ENCODE measurements at regions not wholly inside any gene's neighbourhood (a gene's known extent, or its start where the extent isn't known, plus 50 kb on each side); places are given as distances from the start of the nearest gene placed in this dataset.

DNA sequence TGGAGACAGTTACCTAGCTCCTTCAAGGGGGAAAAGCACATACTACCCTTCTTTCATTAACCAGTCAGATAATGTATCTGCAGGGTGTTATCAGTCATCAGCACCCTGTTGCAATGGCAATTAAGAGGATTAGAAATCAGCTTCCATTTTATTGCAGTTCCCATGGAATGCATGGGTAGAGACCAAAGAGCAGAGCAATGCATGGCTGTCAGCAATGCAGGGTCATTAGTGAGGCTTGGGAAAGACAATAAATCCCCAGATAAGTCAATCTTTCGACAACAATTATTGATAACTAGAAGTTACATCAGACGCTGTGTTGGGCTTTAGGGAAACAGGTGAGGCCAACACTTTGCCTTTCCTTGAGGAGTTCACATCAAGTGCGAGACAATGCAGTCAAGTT lies 150.9 kb downstream of the MAFB start:
- TF ChIP-seq, protein P1, sequence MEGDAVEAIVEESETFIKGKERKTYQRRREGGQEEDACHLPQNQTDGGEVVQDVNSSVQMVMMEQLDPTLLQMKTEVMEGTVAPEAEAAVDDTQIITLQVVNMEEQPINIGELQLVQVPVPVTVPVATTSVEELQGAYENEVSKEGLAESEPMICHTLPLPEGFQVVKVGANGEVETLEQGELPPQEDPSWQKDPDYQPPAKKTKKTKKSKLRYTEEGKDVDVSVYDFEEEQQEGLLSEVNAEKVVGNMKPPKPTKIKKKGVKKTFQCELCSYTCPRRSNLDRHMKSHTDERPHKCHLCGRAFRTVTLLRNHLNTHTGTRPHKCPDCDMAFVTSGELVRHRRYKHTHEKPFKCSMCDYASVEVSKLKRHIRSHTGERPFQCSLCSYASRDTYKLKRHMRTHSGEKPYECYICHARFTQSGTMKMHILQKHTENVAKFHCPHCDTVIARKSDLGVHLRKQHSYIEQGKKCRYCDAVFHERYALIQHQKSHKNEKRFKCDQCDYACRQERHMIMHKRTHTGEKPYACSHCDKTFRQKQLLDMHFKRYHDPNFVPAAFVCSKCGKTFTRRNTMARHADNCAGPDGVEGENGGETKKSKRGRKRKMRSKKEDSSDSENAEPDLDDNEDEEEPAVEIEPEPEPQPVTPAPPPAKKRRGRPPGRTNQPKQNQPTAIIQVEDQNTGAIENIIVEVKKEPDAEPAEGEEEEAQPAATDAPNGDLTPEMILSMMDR (IDR thresholded peaks at IDR 0.05; ENCODE audit: control extremely low read depth in 1 of 3, insufficient read depth in 1 of 3, low read depth in 1 of 3, low read length in 3 of 3), result no peak
- no peak for TF ChIP-seq EZH2 (IDR thresholded peaks at IDR 0.05; ENCODE audit: low read depth, low read length, severe bottlenecking)
- no peak for TF ChIP-seq TAF1 (IDR thresholded peaks at IDR 0.05; ENCODE audit: low read depth, low read length)
- TF ChIP-seq NANOG (IDR thresholded peaks at IDR 0.05; ENCODE audit: insufficient read depth, low read depth, low read length, poor library complexity, severe bottlenecking), result no peak
- TF ChIP-seq, protein P2, sequence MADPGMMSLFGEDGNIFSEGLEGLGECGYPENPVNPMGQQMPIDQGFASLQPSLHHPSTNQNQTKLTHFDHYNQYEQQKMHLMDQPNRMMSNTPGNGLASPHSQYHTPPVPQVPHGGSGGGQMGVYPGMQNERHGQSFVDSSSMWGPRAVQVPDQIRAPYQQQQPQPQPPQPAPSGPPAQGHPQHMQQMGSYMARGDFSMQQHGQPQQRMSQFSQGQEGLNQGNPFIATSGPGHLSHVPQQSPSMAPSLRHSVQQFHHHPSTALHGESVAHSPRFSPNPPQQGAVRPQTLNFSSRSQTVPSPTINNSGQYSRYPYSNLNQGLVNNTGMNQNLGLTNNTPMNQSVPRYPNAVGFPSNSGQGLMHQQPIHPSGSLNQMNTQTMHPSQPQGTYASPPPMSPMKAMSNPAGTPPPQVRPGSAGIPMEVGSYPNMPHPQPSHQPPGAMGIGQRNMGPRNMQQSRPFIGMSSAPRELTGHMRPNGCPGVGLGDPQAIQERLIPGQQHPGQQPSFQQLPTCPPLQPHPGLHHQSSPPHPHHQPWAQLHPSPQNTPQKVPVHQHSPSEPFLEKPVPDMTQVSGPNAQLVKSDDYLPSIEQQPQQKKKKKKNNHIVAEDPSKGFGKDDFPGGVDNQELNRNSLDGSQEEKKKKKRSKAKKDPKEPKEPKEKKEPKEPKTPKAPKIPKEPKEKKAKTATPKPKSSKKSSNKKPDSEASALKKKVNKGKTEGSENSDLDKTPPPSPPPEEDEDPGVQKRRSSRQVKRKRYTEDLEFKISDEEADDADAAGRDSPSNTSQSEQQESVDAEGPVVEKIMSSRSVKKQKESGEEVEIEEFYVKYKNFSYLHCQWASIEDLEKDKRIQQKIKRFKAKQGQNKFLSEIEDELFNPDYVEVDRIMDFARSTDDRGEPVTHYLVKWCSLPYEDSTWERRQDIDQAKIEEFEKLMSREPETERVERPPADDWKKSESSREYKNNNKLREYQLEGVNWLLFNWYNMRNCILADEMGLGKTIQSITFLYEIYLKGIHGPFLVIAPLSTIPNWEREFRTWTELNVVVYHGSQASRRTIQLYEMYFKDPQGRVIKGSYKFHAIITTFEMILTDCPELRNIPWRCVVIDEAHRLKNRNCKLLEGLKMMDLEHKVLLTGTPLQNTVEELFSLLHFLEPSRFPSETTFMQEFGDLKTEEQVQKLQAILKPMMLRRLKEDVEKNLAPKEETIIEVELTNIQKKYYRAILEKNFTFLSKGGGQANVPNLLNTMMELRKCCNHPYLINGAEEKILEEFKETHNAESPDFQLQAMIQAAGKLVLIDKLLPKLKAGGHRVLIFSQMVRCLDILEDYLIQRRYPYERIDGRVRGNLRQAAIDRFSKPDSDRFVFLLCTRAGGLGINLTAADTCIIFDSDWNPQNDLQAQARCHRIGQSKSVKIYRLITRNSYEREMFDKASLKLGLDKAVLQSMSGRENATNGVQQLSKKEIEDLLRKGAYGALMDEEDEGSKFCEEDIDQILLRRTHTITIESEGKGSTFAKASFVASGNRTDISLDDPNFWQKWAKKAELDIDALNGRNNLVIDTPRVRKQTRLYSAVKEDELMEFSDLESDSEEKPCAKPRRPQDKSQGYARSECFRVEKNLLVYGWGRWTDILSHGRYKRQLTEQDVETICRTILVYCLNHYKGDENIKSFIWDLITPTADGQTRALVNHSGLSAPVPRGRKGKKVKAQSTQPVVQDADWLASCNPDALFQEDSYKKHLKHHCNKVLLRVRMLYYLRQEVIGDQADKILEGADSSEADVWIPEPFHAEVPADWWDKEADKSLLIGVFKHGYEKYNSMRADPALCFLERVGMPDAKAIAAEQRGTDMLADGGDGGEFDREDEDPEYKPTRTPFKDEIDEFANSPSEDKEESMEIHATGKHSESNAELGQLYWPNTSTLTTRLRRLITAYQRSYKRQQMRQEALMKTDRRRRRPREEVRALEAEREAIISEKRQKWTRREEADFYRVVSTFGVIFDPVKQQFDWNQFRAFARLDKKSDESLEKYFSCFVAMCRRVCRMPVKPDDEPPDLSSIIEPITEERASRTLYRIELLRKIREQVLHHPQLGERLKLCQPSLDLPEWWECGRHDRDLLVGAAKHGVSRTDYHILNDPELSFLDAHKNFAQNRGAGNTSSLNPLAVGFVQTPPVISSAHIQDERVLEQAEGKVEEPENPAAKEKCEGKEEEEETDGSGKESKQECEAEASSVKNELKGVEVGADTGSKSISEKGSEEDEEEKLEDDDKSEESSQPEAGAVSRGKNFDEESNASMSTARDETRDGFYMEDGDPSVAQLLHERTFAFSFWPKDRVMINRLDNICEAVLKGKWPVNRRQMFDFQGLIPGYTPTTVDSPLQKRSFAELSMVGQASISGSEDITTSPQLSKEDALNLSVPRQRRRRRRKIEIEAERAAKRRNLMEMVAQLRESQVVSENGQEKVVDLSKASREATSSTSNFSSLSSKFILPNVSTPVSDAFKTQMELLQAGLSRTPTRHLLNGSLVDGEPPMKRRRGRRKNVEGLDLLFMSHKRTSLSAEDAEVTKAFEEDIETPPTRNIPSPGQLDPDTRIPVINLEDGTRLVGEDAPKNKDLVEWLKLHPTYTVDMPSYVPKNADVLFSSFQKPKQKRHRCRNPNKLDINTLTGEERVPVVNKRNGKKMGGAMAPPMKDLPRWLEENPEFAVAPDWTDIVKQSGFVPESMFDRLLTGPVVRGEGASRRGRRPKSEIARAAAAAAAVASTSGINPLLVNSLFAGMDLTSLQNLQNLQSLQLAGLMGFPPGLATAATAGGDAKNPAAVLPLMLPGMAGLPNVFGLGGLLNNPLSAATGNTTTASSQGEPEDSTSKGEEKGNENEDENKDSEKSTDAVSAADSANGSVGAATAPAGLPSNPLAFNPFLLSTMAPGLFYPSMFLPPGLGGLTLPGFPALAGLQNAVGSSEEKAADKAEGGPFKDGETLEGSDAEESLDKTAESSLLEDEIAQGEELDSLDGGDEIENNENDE (IDR thresholded peaks at IDR 0.05; ENCODE audit: insufficient replicate concordance, low read length), result no peak
- TF ChIP-seq EP300 (IDR thresholded peaks at IDR 0.05; ENCODE audit: borderline replicate concordance in 1 of 2, low read depth in 2 of 2, low read length in 2 of 2), result no peak
- no peak for TF ChIP-seq JUND (IDR thresholded peaks at IDR 0.05; ENCODE audit: low read length)
- TF ChIP-seq KDM5A (IDR thresholded peaks at IDR 0.05; ENCODE audit: low read length), result no peak
- no peak for TF ChIP-seq CEBPB (IDR thresholded peaks at IDR 0.05; ENCODE audit: low read depth, low read length)
- TF ChIP-seq POLR2A (IDR thresholded peaks at IDR 0.05; ENCODE audit: control extremely low read depth in 1 of 2, low read depth in 2 of 2, low read length in 2 of 2), result no peak
- TF ChIP-seq, protein P3, sequence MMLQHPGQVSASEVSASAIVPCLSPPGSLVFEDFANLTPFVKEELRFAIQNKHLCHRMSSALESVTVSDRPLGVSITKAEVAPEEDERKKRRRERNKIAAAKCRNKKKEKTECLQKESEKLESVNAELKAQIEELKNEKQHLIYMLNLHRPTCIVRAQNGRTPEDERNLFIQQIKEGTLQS (IDR thresholded peaks at IDR 0.05; ENCODE audit: insufficient read depth, low read depth, low read length), result no peak
- no peak for TF ChIP-seq RFX5 (IDR thresholded peaks at IDR 0.05; ENCODE audit: borderline replicate concordance, low read depth, low read length)
- no peak for TF ChIP-seq SP1 (IDR thresholded peaks at IDR 0.05; ENCODE audit: low read depth, low read length)
